Motor neuron (in vitro differentiated cells): ENCODE measurements at regions not wholly inside any gene's neighbourhood (a gene's known extent, or its start where the extent isn't known, plus 50 kb on each side); places are given as distances from the start of the nearest gene placed in this dataset.
A peak's percentile ranks its signal among the peaks of the same experiment; 100 is the strongest.

Experiments used
- ATAC-seq, 8 experiments: fragments of 200-7000 bp; cut with Tn5 transposase; replicated peaks in 6 of 8; 2 replicates each; pipeline ENCODE4 v1.8.0; 2021; ENCODE audit warnings: mild to moderate bottlenecking in 8 of 8, moderate library complexity in 8 of 8
- H3K27ac ChIP-seq, 2 donors: fragments of 250-450 bp; sonication (Bioruptor Pico); 2 replicates each; pipeline ENCODE4 v1.9.0; 2021; ENCODE audit warnings: antibody characterized with exemption in 2 of 2, mild to moderate bottlenecking in 2 of 2, moderate library complexity in 1 of 2
- H3K4me1 ChIP-seq, 2 donors: fragments of 250-450 bp; sonication (Bioruptor Pico); replicated peaks in 1 of 2; 2 replicates each; pipeline ENCODE4 v1.6.1; 2021; ENCODE audit warnings: antibody characterized with exemption in 2 of 2, mild to moderate bottlenecking in 2 of 2, moderate library complexity in 1 of 2
- H3K4me3 ChIP-seq, 5 donors: fragments of 250-450 bp; sonication (Bioruptor Pico); 2 replicates each; pipeline ENCODE4 v1.9.0; 2021; ENCODE audit warnings: antibody characterized with exemption in 5 of 5, mild to moderate bottlenecking in 5 of 5, moderate library complexity in 4 of 5
- WGBS, 10 experiments: fragments of 450-650 bp; shearing (Covaris generic); methylation state at CpG; one replicate each; pipeline ENCODE4 v1.0.0; 2022; 5-methylcytosine and 5-hydroxymethylcytosine counted together
- in situ Hi-C, 9 experiments: fragments of 400-800 bp; cut with MboI; loops; one replicate each; pipeline ENCODE4 v1.15.0; 2021; ENCODE audit warnings: low sequenced_read_pairs in 9 of 9, low pct_unique_long_range_greater_than_20kb in 2 of 9; ENCODE audit not compliant: unreplicated experiment in 9 of 9

DNA sequence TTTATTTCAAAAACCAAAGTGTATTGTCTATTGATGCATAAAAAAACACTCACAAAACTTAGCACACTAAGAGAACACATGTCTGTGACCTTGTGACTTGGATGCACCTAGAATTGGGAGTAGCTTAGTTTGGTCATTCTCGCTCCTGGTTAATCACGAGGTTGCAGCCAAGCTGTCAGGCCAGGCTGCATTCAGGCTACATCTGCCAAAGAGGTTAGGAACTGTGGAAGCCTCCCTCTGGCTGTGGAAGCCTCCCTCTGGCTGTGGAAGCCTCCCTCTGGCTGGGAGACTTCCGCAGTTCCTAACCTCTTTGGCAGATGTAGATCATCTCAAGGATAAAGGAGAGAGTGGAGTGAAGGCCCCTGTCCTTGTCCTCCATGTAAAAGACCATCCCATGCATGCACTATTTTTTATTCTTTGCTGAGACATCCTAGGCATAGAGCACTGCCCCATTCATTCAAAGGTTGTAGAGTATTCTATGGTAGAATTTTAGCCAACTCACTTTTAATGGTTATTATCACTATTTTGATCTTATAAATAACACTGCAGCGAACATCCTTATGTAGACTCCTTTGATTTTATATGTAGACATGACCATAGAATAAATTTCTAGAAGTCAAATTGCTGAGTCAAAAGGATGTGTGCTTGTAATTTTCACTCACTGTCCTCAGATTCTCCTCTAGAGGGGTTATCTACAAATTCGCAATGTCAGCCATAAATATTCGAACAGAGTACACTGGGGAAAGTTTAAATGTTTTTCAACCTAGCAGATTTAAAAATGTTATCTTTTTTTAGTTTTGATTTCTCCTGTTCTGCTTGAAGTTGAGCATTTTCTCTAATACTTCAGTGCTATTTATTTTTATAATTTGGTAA, 63.0 kb upstream of the IGLL5 start:
- Histone ChIP-seq H3K4me3 (no peak overlapping the region), H3K27ac (peak overlapping the region; percentile 14 to 49), H3K4me1 (no peaks in the 10 kb centered on the region)
- 28 to 88% (median 70%) methylated on average over 1 to 6 of the region's 6 CpGs for WGBS, 10 experiments
- peak in 2 of 8 experiments; percentile 45 to 85 for ATAC-seq
- in situ Hi-C loops = no loop called here

DNA sequence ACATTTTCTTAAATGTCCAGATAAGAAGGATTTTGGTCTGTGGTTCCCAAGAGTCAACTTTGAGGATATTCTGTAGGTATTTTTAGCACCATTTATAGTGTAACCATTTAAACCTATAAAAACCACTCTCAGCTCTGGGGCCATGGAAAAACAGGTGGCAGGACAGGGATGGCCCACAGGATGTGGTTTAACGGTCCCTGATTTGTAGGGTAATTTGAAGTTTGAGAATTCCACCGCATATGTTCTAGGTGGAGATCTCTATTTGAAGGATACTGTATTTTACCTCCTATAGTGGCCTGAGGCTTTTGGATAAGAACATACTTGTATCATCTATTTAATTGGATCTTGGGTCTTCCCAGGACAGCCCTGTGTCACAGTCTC, 62.4 kb upstream of the IGLL5 start:
- no peak overlapping the region for H3K27ac ChIP-seq
- WGBS, 10 experiments = 53 to 100% (median 88%) methylated on average over 1 to 2 of the region's 2 CpGs; no CpG with 5 or more reads in 6 of the 10 experiments
- in situ Hi-C loops = no loop called here
- ATAC-seq = no peak
- H3K4me1 ChIP-seq = no peaks in the 10 kb centered on the region
- H3K4me3 ChIP-seq = no peak overlapping the region

DNA sequence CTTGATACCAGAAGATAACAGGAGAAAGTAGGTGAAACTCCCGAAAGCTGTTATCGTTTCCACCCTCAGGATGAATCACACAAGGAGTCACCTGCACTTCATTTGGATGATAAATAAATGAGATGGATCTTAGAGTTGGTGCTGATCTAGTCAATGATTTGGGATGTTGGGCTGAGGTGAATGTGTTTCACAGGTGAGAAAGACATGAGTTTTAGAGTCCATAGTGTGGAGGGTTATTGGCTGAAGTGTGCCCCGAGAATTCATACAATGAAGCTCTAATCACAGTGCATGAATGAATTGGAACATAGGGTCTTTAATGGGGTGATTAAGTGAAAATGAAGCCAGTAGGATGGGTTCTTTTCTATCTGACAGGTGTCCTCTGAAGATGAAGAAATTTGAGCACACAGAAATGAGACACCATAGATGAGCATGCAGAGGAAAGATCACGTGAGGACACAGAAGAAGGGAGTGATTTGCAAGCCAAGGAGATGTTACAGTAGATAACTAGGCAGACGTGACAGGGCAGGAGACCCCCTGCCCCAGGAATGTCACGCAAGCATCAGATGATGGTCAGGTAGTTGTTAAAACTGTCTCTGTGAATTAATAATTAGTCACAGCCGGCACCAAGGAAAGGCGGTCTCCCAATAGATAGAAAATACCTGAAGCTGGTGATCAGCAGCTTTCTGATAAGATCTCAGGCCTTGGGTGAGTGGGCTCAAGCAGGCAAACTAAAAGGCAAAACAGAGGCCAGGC, 60.3 kb upstream of the IGLL5 start:
- no peak overlapping the region for H3K4me3 ChIP-seq
- WGBS, 10 experiments = 0 to 100% (median 68%) methylated on average over 1 to 6 of the region's 8 CpGs; no CpG with 5 or more reads in 1 of the 10 experiments
- in situ Hi-C loops = no loop called here
- H3K4me1 ChIP-seq = no peaks in the 10 kb centered on the region
- H3K27ac ChIP-seq = peak overlapping the region; percentile 35 to 40
- ATAC-seq = no peak

DNA sequence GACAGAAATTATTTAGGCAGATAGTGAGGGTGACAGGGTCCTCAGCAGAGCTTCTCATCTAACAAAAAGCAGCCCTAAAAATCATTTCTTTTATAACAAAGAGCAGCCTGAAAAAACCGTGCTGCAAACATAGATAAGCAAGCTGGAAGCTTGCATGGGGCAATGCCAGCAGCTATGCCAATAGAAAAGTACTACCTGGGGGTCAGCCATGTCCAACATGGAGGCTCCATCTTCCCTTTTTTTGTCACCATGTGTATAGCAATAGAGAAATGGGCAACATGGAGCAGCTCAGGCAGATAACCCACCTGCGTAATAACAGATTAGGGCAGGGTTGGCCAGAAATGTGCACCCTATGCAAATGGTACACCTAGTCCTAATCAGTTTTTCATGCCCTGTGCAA, 57.4 kb upstream of the IGLL5 start:
- Histone ChIP-seq H3K4me1 (no peaks in the 10 kb centered on the region), H3K4me3 (no peak overlapping the region), H3K27ac (peak overlapping the region in 1 of 2 donors; percentile 35)
- WGBS, 10 experiments = 7 to 89% (median 65%) methylated on average over 1 to 2 of the region's 2 CpGs; no CpG with 5 or more reads in 5 of the 10 experiments
- ATAC-seq = no peak
- in situ Hi-C loops = no loop called here

DNA sequence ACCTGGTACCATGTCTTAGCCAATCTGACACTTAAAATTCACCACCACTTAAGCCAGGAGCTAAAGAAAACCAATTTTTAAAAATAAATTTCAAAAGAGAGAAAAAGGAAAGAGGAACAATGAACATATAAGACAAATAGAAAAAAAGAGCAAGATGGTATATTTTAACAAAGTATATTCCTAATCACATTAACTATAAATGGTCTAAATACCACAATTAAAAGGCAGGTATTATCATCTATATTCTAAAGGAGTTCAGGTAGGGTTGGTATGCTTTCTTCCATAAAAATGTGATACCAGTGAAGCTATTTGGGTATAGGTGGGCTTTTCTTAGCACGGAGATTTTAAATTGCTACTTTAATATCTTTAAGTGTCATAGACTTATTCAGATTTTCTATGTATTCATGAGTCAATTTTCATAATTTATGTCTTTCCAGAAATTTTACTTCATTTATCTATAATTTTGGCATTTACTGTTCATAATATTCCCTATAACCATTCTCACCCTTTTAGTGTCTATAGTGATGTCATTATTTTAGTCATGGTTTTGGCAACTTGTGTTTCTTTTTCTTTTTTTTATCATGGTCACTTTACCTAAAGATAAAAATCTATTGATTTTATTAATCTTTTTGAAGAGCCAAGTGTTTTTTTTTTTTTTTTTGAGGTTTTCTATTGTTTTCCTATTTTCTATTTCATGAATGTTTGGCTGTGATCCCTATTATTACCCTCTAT, 56.5 kb upstream of the IGLL5 start:
- Histone ChIP-seq H3K4me1 (no peaks in the 10 kb centered on the region), H3K27ac (no peak overlapping the region), H3K4me3 (no peak overlapping the region)
- no peak for ATAC-seq
- WGBS, 10 experiments = 17 to 100% (median 64%) methylated on average over 1 of the region's 1 CpG; no CpG with 5 or more reads in 3 of the 10 experiments
- in situ Hi-C loops = no loop called here

DNA sequence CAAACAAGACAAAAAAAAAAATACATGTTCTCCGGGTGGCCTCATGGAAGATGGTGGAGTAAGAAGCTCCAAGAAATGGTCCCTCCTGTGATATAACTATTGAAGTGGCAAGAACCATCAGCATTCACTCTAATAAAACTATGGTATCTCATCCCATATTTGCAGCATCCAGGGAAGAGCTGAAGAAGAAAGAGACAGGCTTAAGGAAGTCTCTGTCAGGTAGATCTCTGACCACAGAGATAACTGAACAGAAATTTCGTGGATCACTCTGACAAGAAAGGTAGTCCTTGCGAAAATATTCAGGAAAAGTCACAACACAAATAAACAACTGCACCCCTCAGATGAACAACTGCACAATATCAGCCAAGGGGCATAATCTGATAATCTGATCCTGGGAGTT, 54.6 kb upstream of the IGLL5 start:
- no peak overlapping the region for H3K4me3 ChIP-seq
- H3K4me1 ChIP-seq = no peaks in the 10 kb centered on the region
- no peak for ATAC-seq
- 32 to 100% (median 61%) methylated on average over 1 to 3 of the region's 3 CpGs; no CpG with 5 or more reads in 2 of the 10 experiments for WGBS, 10 experiments
- no peak overlapping the region for H3K27ac ChIP-seq
- in situ Hi-C loops = no loop called here

DNA sequence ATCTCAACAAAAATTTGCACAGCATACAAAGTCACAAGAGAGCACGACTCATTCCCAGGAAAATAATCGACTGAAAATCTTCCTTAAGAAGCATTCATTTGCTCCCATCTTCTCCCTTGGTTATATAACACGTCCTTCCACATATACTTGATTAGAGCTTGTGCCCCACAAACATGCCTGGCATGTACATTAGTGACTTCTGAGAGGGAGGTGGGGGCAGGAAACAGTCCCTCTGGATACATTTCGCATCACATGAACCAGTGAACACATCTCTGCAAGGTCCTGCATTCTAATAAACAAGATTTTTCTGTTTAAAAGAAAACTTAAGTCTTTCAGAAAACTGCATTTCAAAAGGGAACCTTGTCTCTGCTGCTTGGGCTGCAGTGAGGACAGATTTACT, 54.1 kb upstream of the IGLL5 start:
- Histone ChIP-seq H3K4me1 (no peaks in the 10 kb centered on the region), H3K27ac (no peak overlapping the region), H3K4me3 (no peak overlapping the region)
- ATAC-seq = peak in 1 of 8 experiments; percentile 21
- in situ Hi-C loops = no loop called here
- WGBS, 10 experiments = 0 to 67% (median 33%) methylated on average over 1 to 4 of the region's 4 CpGs; no CpG with 5 or more reads in 1 of the 10 experiments

DNA sequence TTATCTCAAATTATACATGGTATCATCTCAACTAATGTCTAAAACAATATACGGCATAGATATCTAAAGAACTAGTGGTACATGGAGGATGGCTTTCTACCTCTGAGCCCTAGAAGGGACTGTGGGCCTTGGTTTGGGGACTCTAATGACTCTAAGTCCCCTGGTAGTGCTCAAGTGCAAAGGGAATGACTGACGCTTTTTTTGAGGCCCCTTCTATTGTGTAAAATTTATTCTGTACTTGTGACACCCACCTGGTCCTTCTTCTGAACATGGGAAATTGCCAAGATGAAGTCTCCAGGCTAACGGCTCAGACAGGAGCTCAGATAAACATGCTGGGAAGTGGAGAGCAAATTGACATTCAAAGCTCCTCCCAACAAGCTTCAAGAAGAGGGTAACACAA, 53.4 kb upstream of the IGLL5 start:
- H3K4me1 ChIP-seq = no peaks in the 10 kb centered on the region
- no peak overlapping the region for H3K4me3 ChIP-seq
- no peak overlapping the region for H3K27ac ChIP-seq
- in situ Hi-C loops = no loop called here
- no peak for ATAC-seq
- WGBS, 10 experiments = 22 to 85% (median 83%) methylated on average over 1 to 3 of the region's 3 CpGs; no CpG with 5 or more reads in 5 of the 10 experiments

DNA sequence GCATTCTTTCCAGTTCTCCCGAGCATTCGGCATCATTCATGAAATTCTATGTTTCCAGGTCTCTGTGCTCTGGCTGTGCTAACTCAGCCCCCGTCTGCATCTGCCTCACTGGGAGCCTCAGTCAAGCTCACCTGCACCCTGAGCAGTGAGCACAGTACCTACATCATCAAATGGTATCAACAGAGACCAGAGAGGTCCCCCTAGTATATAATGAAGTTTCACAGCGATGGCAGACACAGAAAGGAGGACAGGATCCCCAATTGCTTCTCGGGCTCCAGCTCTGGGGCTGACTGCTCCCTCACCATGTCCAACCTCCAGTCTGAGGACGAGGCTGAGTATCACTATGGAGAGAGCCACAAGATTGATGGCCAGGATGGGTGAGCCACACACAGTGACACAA, 52.8 kb upstream of the IGLL5 start:
- Histone ChIP-seq H3K4me1 (no peaks in the 10 kb centered on the region), H3K4me3 (no peak overlapping the region), H3K27ac (peak overlapping the region in 1 of 2 donors; percentile 17)
- no peak for ATAC-seq
- WGBS, 10 experiments = 0 to 81% (median 51%) methylated on average over 1 to 3 of the region's 6 CpGs; no CpG with 5 or more reads in 6 of the 10 experiments
- in situ Hi-C loops = no loop called here

DNA sequence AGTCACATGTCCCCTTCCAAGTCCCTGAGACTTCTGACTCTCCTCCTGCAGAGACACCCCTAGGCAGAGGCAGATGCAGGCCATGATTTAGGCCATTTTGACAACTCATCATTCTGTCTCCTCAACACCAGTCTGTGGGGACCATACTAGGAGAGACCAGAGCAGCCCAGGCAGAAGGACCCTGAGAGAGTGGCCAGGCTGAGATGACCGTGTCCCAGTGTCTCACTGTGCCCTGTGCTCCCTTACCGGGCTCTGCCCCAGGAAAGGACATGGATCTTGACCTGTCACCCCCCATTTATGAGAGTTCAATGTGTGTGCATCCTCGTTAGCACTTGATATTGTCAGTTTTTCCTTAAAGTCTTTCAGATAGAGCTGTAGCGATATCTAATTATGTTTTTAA, 52.4 kb upstream of the IGLL5 start:
- H3K4me3 ChIP-seq = no peak overlapping the region
- in situ Hi-C loops = no loop called here
- ATAC-seq = no peak
- 32 to 100% (median 52%) methylated on average over 1 to 4 of the region's 4 CpGs; no CpG with 5 or more reads in 1 of the 10 experiments for WGBS, 10 experiments
- peak overlapping the region; percentile 17 to 58 for H3K27ac ChIP-seq
- H3K4me1 ChIP-seq = no peaks in the 10 kb centered on the region

DNA sequence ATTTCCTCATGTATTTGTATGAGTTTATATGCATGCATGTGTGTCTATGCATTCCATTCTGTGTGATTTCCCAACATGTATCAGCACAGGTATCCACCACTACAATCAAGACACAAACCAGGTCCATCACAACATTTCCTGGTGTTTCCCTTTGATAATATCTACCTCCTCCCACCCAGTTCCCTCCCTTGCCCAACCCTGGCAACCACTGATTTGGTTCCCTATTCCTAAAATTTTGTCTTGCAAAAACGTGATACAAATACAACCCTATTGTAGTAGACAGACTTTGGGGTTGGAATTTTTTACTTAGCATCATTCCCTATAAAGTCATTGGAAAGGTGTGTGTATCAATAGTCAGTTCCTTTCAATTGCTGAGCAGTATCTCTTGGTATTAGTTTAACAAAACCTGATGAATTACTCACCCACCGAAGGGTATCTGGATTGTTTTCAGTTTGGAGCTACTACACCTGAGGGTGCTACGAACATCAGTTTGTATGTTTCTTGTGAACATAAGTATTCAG, 51.8 kb upstream of the IGLL5 start:
- no peak for ATAC-seq
- 0 to 83% (median 61%) methylated on average over 1 to 3 of the region's 3 CpGs for WGBS, 10 experiments
- Histone ChIP-seq H3K4me3 (no peak overlapping the region), H3K4me1 (no peaks in the 10 kb centered on the region), H3K27ac (no peak overlapping the region)
- in situ Hi-C loops = no loop called here

DNA sequence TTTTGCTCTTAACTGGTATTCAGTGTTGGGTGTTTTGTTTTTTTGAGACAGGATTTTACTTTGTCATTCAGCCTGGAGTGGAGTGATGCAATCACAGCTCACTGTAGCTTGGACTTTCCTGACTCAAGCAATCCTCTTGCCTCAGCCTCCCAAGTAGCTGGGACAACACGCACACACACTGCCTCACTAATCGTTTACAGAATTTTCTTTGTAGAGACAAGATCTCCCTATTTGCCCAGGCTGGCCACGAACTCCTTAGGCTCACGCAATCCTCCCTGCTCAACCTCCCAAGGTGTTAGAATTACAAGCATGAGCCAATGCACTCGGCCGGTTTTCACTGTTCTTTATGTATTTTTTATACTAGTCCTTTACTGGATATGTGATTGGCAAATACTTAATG, 51.0 kb upstream of the IGLL5 start:
- peak in 1 of 8 experiments; percentile 55 for ATAC-seq
- H3K27ac ChIP-seq = no peak overlapping the region
- in situ Hi-C loops = no loop called here

More for the DNA sequence above, 51.0 kb upstream of the IGLL5 start:
- 0 to 90% (median 50%) methylated on average over 2 to 6 of the region's 6 CpGs; no CpG with 5 or more reads in 3 of the 10 experiments for WGBS, 10 experiments
- Histone ChIP-seq H3K4me1 (no peaks in the 10 kb centered on the region), H3K4me3 (no peak overlapping the region)
